HG03571 (cell line): ENCODE measurements at regions not wholly inside any gene's neighbourhood (a gene's known extent, or its start where the extent isn't known, plus 50 kb on each side); places are given as distances from the start of the nearest gene placed in this dataset.
A peak's percentile ranks its signal among the peaks of the same experiment; 100 is the strongest.
"Not testable (repeated sequence)": the region's sequence is repeated elsewhere in the genome, so short reads cannot be mapped to it uniquely, and the experiment has no call there.

ENCODE experiments used
- ATAC-seq: cut with Tn5 transposase; IDR thresholded peaks from one replicate; pipeline ENCODE4 v1.9.1; 2021; ENCODE audit not compliant: unreplicated experiment

GRCh38 chr2:166744117-166744516, 144.2 kb upstream of the XIRP2 start:
- ATAC-seq = not testable (repeated sequence)

GRCh38 chr2:166743482-166743881, 144.8 kb upstream of the XIRP2 start:
- not testable (repeated sequence) for ATAC-seq

- peak; percentile 99 for ATAC-seq
Measured at GRCh38 chr2:166727095-166727494, 161.2 kb upstream of the XIRP2 start.

GRCh38 chr2:166725927-166726924, 162.1 kb upstream of the XIRP2 start:
- peak; percentile 1 for ATAC-seq

- no peak for ATAC-seq
Measured at GRCh38 chr2:166716968-166717367, 171.3 kb upstream of the XIRP2 start.

- ATAC-seq = no peak
Measured at GRCh38 chr2:166700079-166700478, 188.2 kb upstream of the XIRP2 start.

GRCh38 chr2:166695154-166695553, 193.1 kb upstream of the XIRP2 start:
- no peak for ATAC-seq

GRCh38 chr2:166686057-166686456, 192.0 kb upstream of the SCN7A start:
- ATAC-seq = not testable (repeated sequence)

- ATAC-seq = no peak
Measured at GRCh38 chr2:166677996-166678395, 183.9 kb upstream of the SCN7A start.

- no peak for ATAC-seq
Measured at GRCh38 chr2:166676716-166677115, 182.7 kb upstream of the SCN7A start.

- ATAC-seq = no peak
Measured at GRCh38 chr2:166675553-166675952, 181.5 kb upstream of the SCN7A start.

GRCh38 chr2:166673986-166674385, 179.9 kb upstream of the SCN7A start:
- no peak for ATAC-seq

GRCh38 chr2:166671801-166672200, 177.8 kb upstream of the SCN7A start:
- no peak for ATAC-seq

GRCh38 chr2:166671235-166671634, 177.2 kb upstream of the SCN7A start:
- no peak for ATAC-seq

- no peak for ATAC-seq
Measured at GRCh38 chr2:166665991-166666940, 172.2 kb upstream of the SCN7A start.

- ATAC-seq = no peak
Measured at GRCh38 chr2:166661824-166662223, 167.8 kb upstream of the SCN7A start.

- ATAC-seq = no peak
Measured at GRCh38 chr2:166661391-166661790, 167.3 kb upstream of the SCN7A start.

GRCh38 chr2:166658901-166659300, 164.9 kb upstream of the SCN7A start:
- no peak for ATAC-seq

- ATAC-seq = no peak
Measured at GRCh38 chr2:166653185-166653813, 159.2 kb upstream of the SCN7A start.

- ATAC-seq = no peak
Measured at GRCh38 chr2:166651991-166652390, 157.9 kb upstream of the SCN7A start.

GRCh38 chr2:166651080-166651675, 157.1 kb upstream of the SCN7A start:
- no peak for ATAC-seq
